GM18907 (cell line): ENCODE measurements at regions not wholly inside any gene's neighbourhood (a gene's known extent, or its start where the extent isn't known, plus 50 kb on each side); places are given as distances from the start of the nearest gene placed in this dataset.

Experiments
- ATAC-seq: cut with Tn5 transposase; IDR thresholded peaks from one replicate; pipeline ENCODE4 v1.9.1; 2021; ENCODE audit warnings: mild to moderate bottlenecking, moderate library complexity; ENCODE audit not compliant: unreplicated experiment

DNA sequence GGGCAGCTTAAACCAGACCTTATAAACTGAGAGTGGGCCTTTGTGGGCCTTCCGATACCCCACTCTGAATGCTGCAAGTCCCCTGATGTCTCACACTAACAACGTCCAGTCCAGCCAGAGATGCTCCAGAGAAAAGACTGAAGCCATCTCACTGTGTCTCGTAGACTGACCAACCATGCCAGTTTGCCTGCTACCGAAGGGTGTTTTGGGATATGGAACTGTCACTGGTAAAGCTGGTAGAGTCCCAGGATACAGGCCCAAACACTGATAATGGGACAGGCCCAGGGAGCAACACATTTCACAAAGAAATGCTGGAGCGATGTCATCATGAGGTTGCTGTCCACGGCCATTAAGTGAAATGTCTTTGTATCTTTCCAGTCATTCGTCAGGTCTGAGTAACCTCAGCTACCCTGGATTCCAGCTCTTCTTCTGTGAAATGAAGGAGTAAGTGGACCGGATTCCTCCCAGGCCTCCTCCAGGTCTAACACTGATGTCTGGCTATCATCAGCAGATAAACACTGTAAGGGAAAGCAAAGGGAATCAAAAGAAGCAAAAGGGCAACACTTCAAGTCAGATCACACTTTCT, 81.6 kb downstream of the SLC5A7 start:
- ATAC-seq, result no peak

DNA sequence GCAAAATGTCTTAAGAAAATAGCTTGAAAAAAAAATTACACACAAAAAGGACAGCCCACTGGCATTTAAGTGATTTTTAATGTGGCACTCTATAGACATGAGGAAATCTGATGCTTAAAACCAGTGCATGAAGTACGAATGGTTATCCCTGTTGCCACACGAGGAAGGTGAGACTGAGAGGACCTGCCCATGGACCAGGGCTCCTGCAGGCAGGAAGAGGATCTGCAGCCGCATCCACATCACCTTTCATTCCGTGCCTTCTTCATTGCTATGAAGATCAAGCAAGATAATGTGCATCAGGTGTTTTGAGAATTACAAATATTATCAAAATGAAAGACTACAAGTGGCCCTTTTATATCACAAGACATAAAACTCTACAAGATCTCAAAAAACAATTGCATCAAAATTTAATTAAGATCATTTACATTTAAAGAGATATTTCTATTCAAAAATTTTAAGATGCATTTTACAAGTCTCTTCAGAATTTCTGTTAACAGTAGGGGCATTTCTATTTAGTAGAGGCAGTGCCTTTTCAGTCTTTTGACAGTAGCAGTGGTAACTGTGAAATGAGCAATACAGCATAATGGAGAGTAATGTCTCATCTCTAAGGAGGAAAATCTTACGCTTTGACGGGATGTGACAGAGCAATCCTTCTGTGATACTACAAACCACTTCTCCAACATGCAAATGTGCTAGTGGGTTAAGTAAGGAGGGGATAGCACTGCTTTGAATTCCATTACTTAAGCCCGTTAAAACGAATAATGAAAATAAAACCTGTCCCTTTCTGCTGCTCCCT, 83.4 kb downstream of the SLC5A7 start:
- ATAC-seq, result no peak

DNA sequence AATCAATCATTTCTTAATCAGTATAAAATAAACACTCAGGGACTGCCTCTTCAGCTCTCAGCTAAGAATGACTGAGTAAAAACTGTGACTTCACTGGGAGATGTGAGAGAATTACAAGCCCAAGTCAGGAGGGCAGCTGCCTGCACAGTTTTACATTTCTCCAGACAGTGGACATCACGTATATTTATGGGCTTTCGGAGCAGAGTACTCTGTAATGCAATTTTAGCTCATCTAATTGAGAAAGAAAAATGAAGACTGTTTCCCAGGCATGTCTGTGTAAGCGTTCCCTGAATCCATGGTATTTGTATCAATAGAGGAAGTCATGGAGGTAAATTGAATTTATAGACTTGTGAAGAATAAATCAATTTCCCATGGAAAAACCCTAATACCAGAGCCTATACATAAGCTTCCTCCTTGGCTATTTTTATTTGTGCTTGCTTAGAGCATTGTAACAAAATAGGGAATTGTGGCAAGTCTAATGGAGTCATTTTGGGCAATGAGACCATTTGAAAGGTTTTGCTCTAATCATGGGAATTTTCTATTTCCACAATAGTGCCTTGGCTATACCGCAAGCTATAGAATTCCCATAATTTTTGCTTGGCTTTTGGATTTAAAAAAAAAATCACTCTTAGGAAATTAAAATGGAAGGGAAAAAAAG, 87.2 kb downstream of the SLC5A7 start:
- no peak for ATAC-seq

DNA sequence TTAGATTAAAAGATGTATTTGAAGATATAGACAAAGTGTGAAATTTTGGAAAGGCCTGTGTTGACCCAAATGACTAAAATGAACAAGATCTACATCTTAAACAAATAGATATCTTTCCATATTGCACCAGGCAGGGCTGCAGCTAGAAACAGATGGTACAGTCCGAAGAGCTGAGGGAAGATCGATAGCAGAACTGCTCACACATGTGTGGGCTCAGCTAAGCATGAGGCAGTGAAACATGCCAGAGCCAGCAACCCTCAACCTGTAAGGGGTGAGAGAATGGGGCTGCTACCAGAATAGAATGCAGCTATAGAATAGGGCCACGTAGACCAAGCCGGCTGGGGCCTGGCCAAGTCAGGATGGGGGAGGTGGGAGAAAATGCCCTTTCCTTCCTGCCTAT, 87.8 kb downstream of the SLC5A7 start:
- ATAC-seq, result no peak

DNA sequence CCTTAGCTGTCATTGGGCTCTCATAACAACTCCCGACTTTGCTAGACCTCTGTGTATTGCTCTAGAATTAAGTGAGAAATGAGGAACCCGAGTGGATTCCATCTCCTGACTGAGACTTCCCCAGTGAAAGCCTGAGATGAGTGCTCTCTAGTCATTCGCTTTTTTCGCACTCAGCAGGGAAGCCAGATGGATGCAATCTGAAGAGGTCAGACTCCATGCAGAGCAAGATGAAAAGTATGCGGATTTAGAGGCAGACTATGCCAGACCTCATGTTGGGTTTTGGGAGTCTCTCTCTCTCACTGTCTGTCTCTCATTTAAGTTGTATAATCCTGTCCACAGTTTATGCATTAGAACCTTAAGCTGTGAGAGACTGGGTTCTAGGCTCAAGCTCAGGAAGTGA, 88.6 kb downstream of the SLC5A7 start:
- ATAC-seq, result no peak

DNA sequence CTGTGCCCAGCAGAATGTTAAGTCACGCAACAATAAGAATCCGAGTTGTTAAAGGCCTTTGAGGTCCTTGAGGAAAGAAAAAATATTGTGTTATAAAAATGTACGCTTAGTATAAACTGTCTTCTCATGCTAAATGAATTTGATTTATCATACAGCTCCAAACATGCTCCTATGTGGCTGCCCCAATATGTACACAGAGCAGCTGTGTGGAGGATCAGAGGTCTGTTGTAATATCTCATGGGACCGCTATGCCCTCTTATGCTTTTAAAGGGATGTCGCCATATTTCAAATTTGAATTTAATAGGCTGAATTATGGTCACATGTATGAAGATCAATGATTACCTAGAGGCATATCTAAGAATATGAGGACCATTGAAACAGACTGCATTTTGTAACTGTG, 90.2 kb downstream of the SLC5A7 start:
- ATAC-seq, result no peak

DNA sequence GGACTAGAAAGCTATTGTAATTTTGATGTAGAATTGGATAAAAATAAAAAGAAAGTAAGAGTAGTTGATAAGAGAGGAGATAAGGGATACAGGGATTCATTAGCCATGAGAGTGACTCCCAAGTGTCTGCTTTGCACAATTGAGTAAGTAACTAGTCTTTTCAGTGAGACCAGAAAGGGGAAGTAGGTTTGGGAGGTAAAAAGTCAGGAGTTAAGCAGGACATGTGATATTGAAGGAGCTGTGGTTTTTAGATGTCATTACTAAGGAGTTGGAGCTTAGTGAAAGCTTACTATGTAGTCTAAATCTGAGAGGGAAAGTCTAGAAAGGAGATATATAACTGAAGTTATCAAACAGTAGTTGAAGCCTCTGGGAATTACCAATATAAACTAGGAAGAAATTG, 93.4 kb downstream of the SLC5A7 start:
- ATAC-seq, result no peak

DNA sequence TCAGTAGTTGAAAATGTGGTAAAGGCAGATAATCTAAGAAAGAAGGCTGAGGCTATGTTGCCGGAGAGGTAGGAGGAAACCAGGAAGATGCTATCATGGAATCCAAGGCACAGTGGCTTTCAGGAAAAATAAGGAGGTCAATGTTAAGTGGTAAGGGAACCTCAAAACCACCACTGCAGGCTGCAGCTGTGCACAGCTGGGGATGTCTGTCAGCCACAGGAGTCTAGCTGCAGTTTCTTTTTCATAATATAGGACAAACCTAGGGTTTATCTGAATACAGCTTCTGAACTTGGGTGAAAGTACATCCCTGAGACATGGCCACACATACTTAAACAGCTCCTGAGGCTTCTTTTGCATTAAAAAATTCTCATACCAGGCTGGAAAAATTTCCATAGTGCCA, 93.9 kb downstream of the SLC5A7 start:
- no peak for ATAC-seq

DNA sequence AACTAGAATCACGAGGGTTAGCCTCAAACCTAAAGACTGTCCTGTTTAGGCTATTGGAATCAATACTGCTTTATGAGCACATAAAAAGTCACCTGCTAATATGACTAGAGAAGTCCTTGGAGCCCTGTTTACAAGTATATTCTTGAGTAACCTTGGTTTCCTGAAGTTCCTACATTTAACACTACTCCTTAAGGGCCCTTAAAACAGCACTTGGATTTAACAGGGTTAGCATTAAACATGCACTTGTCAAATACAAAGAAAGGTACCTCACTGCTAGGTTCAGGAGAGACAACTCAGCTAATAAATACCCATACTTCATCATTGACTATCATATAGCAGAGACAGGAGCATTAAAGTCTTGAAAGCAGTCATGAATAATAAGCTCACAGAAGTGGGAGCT, 96.7 kb downstream of the SLC5A7 start:
- no peak for ATAC-seq

DNA sequence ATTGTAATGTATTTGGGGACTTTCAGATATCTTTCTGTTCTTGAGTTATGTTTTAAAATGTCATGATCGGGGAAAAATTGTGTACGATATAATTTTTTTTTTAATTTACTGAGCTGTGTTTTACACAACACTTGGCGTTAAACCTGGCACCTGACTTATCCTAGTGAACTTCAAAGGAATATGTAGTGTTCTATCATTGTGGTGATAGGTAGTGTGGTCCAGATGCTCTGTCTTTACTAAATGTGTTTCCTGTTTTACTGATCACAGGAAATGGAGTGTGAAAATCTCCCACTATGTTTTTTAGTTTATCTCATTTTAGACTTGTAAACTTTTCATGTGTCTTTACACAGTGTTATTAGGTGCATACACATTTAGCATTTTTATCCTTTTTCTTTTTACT, 98.0 kb downstream of the SLC5A7 start:
- ATAC-seq, result no peak

DNA sequence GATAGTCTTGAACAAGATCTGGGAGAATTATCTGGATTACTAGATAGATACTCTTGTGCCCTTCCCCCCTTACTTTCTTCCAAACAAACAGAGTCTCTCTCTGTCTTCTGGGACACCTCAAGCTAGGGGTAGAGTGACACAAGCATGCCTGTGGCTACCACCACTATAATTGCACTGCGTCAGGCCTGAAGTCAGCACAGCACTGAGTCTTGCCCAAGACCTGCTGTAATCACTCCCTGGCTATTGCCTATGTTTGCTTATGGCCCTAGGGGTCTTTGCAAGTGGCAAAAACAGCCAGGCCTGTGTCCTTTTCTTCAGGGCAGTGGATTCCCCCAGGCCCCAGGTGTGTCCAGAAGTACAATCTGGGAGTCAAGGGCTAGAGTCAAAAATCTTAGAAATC, 106.6 kb downstream of the SLC5A7 start:
- no peak for ATAC-seq

DNA sequence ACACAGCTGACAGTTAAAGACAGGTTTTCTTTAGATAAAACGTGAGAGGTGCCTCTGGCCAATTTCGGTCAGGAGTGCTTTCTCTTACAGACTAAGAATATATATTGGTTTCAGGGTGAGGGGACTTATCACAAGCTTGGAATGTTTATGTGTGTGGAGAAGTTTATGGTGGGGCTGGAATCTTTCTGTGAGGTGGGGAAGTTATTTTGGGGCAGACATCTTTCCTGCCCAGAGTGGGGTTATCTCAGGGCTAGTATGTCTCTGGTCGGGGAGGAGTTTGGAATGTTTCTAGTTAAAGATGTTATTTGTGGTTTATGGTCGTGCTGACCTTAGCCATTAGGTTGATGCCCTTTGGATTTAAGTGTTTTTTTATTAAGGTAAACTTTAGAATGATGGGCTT, 115.2 kb downstream of the SLC5A7 start:
- ATAC-seq, result no peak

DNA sequence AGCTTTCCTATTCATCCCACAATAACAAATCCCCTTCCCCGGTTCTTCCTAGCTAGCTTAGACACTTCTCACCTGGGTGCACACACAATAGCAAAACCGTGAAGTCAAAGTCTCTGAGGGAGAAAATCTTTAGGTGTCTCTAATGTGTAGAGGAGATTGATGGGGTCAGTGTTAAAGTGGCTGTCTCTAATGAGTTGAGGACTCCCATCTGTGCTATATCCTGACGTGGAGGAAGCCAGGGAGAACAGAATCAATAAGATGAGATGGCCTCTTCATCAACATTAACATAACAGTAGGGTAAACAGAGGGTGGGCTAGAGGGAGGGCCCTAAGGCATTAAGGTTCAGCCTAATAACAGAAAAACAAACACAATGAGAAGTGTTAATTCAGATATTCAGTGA, 120.4 kb downstream of the SLC5A7 start:
- no peak for ATAC-seq

DNA sequence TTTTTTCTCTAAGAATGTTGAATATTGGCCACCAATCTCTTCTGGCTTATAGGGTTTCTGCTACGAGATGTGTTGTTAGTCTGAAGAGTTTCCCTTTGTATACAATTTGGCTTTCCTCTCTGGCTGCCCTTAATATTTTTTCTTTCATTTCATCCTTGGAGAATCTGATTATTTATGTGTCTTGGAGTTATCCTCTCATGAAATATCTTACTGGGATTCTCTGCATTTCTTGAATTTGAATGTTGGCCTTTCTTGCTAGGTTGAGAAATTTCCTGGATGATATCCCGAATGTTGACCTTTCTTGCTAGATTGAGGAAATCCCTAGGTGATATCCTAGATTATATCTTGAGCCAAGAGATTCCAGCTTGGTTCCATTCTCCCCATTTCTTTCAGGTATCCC, 125.6 kb downstream of the SLC5A7 start:
- no peak for ATAC-seq

DNA sequence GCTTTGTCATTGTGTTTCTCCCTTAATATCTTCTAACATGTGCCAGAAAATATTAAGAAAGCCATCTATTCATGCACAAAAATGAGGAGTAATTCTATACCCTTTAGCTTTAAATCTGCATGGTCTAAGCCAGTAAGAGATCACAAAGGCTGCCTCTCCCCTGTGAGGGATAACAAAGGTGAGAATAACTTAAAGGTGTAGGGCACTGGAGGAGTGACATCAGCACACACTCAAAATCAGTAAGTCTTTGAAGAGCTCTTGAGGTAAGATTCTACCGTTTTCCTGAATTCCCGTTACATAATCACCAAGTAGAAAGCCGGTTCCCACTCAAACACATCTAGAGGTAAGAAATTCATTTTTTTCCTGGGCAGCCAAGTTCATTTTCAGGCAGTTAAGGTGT, 123.9 kb upstream of the SULT1C3 start:
- ATAC-seq, result no peak

DNA sequence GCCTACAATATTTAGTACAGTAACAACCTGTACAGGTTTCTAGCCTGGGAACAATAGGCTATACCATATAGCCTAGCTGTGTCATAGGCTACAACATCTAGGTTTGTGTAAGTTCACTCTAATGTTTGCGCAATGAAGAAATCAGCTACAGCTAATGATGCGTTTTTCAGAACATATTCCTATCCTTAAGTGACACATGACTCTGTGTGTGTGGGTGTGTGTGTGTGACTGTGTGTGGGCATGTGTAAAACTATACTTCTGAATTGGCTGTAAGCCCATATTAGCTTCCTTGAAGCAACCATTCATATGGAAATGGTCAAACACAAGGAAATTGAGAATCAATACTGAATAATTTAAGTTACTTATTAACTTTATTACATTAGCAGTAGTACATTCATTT, 120.8 kb upstream of the SULT1C3 start:
- ATAC-seq, result no peak

DNA sequence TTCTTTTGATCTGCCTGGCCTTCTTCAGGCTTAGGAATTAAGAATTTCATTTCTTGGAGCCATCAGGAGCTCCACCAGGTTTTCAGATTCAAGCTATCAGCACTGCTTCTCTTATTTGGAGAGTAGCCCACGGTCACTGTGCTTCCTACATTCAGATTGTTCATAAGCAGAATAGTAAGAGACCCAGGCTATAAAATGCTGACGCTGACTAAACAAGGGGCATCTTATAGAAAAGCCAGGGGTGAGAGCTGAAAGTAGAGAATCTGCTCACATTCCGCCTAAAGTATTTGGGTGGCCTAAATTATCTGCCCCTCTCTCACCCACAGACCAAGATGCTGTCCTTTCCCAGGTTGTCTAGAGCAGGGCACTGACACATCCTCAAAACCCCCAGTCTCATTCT, 120.3 kb upstream of the SULT1C3 start:
- no peak for ATAC-seq

DNA sequence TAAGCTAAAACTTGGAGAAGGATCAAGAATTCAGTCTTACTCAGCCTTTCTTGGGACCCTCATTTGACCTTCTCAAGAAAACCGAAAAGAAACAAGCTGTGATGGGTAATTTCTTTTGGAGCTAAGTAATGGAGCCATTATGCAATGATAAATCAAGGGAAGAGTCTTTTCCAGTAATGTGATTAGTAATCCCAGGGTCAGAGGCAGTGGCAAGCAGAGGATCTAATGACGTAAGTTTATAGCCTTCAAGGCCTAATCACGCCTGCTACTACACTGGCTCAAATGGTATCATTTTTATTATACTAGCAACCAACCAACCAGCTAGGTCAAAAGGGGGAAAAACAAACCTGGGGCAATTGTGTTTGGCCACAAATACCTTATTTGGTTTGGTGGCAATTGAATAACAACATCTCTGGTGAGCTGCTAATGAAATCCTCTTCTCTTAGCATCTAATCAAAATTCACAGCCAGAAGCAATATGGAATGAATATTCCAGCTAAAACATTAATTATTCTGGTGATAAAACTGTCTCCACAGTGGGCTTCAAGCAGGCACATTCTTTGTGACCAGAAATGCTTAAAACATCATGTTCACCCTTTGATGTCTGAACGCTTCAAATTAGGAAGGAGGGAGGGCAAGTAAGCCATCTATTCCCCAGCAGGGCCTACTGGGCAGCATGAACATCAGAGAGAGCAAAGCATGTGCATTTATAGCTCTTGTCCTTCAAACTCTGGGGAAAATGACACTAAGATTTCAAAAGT, 114.9 kb upstream of the SULT1C3 start:
- no peak for ATAC-seq

DNA sequence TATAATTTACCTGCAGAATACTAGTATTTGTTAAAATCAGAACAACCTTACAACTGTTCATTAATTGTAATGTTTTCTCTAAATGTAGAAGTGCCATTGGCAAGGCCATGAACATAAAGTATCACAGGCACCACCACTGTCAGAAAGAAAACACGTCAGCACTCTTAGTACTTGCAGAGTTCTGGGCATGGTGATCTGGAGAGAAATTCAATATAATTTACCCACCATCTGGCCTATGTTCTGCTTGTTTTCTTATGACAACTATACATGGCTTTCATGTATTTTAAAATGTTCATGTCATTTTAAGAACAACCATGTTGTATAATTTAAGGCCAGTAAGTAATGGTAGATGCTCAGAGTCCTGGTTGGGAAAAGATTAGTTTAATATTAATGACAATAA, 114.2 kb upstream of the SULT1C3 start:
- ATAC-seq, result no peak

DNA sequence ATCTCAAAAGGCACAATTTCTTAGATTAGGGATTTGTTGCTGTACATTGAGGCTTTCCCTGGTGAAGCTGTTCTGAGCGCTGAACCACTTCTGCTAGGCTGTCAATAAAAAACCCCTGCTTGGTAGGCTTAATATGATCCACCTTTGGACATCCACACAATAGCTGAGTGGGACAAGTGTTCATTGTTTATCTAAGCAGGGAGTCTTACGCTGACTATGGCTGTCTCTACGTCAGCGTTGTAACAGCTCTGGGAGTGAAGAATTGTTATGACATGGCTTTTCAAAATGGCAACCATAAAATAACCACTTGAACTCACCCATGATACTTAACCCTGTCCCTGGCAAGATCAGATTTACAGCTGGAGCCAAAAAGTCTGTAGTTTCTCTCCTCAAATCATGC, 111.5 kb upstream of the SULT1C3 start:
- ATAC-seq, result no peak

DNA sequence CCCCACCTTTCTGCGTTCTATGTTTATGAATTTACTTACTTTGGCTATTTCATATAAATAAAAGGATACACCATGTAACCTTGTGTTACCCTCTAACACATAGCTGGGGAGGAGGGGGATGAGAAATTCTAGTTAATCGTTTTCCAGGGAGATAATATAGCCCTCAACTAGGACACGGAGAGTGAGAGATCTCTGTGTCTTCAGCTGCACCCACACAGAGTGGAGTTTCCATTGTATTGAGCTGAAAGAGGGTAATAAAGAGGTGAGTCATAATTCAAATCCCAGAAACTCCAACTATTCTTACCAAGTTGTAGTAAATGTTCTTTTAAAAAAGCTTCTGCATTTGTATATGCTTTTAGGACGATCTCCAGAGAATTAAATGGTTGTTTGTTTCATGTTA, 110.1 kb upstream of the SULT1C3 start:
- no peak for ATAC-seq

DNA sequence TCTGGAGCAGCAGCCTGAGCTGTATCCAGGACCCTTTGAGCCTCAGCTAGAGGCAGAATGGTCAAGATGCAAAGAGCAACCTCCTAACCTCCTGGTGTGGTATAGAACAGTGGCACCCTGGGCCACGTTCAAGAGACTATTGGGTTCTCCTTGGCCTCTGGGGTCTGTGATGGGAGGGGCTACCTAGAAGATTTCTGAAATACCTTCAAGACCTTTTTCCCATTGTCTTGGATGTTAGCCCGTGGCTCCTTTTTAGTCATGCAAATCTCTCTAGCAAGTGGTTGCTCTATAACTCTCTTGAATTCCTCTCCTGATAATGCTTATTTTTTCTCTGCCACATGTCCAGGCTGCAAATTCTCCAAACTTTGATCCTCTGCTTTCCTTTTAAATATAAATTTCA, 106.3 kb upstream of the SULT1C3 start:
- no peak for ATAC-seq
